NOMO-1 treated with dmso at 0.1 percent for 144 hours (cell line): ENCODE measurements at regions not wholly inside any gene's neighbourhood (a gene's known extent, or its start where the extent isn't known, plus 50 kb on each side); places are given as distances from the start of the nearest gene placed in this dataset.

ENCODE experiments used
- DNase-seq: peaks from one replicate; lab custom pipeline; 2025; ENCODE audit not compliant: unreplicated experiment; lab: John Stamatoyannopoulos, UW

DNA sequence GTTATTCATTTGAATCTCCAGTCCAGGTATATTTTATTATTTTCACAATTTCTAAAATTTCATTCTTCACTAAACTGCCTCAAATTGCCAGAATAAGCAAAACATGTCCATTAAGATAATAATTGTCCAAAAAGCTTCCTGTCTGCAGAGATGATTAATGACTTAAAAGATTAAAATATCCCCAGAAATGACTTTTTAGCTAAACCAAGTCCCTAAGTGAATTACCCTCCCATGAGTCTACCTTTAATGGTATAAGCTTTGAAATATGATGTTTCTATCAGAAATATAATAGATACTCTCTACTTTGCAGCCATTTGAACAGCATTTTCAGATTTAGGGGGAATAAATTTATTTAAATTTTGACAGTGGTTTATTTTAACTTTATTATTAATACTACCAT, 289.2 kb upstream of the EMCN start:
- no peak for DNase-seq

DNA sequence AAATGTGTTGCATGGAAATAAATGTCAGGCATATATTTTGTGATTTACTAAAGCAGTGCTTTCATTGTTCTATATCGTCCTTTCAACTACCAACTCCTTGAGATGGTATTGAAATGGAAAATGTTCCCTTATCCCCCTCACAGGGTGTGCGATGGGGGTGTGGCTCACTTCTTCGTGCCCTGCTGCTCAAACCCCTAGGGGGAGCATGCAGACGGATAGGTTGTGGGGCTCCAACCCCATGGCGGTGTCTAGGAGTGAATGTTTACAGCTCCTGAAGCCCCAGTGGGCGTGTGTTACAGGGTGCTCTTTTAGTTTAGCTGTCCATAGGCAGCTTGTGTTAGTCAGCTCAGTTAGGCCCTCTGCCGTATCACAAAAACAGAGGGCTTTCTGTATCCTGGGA, 287.7 kb upstream of the EMCN start:
- DNase-seq: no peak

DNA sequence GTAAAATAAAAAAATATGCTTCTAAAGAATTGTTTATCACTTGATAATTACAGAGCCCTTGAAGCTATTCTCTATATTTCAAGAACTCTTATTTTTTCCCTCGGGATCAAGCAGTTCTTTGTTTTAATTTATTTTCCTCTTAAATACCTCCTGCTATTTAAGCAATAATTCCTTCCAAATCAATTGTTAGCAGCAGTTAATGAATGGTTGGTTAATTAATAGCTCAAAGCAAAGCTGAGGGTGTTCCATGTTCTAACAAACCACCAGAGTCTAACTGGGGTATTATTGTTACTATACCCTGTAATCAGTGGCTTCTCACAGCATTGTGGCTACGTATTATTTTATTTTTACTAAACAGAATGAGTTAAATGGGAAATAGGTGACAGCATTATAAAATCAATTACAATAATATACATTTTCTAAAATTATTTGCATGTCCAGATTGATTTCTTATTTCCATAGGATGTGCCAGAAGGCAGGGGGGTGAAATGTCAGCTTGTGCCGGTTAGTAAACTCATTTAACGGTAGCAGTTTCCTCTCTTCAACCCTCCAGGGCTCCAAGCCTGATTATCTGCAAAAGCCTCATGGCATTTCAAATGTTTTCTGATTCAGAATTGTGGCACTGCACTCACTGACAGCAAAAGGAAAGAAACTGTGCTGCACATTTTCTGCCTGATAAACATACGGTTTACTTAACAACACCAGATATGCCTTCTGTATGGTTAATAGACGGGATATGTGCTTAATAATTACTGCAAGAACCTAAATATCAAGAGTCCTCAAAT, 286.9 kb upstream of the EMCN start:
- no peak for DNase-seq

DNA sequence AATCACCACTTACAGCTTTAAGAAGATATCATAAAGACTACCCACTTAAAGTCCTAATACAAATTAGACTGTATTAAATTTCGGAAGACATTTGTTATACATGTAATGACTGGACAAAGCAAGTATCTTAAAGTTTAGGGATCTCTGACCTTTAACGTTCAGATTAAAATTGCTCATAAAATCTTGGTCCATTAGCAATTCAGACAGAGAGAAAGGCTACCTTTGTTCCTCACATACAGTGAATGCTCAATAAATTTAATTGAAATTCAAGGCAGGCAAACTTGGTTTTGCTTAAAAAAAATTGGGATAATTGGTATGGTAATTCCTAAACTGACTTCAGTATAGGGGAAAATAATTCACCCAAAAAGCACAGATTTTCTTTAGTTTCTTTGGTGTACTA, 285.9 kb upstream of the EMCN start:
- no peak for DNase-seq

DNA sequence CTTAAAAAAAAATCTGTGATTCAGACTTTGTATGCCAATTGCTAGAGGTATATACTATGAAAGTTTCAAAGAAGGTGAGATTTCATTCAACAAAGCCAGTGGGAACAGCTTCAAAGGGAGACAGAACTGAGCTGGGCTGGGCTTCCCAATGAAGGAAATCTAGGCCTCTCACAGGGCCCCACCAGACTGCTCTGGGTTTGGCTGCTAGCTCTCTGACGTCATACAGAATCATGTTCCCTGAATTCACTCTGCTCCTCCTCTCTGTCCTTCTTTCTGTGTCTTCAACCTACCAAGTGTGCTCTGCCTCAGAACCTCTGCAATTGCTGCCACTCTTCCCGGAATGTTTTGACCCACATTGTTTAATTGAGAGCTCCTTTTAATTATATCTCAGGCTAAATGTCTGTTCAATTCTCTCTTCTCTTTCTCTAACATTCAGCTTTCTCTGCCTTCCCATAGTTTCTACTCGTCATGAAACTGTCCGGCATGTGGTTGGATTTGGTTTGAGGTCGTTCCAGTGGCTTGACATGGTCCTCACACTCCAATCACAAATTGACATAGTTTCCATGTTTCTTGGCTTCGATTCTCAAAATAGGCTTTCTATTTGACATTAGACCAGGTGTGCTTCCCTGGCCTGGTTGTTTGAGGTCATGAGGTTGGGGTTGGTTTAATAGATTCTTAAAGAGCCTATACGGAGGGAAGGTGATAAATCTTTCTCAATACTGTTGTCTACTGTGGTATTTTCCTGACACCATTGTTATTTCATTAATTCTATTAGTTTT, 282.1 kb upstream of the EMCN start:
- no peak for DNase-seq

GRCh38 chr4:100797791-100798190, 280.0 kb upstream of the EMCN start:
- DNase-seq: no peak

DNA sequence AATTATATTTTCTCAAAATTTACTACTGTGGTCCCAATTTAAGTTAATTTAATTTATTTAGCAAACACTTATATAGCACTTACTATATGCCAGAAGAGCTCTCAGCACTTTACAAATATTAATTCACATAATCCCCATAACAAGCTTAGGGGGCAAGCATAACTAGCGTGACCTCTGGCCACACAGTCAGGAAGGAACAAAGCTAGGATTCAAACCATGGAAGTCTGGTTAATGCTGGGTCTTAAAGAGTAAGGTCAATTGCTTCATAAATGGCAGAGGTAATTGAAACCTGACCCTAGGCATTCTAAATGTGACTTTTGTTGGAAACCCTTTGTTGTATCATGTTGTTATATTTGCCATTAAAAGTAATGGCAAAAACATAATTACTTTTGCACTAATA, 279.5 kb upstream of the EMCN start:
- no peak for DNase-seq

DNA sequence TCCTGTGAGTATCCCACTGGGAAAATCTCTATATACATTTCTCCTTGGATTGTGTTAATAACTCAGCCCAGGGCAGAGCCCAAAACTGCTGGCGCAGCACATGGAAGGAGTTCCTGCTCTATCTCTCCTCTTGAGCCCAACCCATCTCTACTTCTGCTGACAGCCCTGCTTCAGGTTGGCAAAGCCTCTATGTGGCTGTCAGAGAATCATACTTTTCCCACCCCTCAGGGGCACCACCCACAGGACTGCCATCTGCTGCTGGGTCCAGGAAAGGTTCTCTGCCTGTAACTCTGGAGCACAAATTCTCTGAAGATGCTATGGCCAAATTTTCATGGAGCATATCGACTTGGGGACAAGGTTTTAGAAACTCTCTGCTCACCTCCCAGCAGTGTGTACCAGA, 278.5 kb upstream of the EMCN start:
- no peak for DNase-seq

GRCh38 chr4:100795581-100795980, 277.8 kb upstream of the EMCN start:
- no peak for DNase-seq

DNA sequence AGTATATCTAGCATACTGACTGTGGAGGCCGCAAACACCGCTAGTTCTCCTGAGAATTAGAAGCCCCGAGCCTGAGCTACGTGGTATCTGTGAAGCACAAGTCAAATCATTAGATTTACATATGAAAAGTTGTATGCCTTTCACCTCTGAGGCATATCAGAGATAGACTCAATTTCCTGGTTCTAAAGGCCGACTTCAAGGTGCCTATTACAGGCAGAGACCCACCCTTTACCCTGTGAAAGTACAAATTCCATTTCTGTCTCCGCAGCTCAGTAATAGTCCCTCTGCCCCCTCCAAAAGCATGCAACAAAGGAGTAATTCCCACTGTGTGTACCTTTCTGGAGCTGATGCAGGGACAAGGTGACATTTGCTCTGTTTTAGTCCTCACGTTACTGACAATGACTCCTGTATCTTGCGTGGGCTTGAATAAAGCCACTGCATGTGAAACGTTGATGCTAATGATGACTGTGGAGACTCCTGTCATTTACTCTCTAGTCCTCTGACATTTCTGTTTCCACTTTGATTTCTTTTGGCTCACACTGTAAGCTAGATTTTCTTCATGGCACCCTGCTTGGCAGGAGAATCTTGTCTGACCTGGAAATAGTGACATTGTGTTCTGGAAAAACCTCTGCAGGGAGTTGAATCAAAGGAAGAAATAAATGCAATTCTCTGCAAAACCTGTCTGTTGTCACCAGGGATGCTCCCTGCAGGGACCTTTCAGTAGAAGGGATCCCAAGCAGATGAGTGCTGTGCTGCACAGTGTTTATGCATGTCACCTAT, 273.2 kb upstream of the EMCN start:
- DNase-seq: no peak

DNA sequence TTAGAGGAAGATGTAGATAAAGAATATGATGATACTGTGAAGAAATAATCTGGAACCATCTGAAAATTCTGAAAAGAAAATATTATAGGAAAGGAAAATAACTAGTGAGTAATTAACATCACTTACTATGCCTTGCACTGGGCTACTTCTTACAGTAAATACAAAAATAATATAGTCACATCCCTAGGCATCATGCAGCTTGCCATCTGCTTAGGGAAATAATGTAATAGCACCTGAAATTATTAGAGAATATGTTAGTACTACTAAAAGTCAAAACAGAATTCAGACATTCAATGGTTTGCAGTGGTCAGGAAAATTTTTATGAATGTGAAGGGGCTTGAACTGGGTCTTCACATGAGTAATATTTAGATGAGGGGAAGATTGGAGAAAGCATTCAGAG, 272.2 kb upstream of the EMCN start:
- no peak for DNase-seq

- no peak for DNase-seq
These were observed 268.7 kb upstream of the EMCN start for GRCh38 chr4:100786481-100786880.

- DNase-seq: peak; percentile 23
These were observed 264.5 kb upstream of the EMCN start for GRCh38 chr4:100782356-100782755.

GRCh38 chr4:100781435-100781834, 263.6 kb upstream of the EMCN start:
- no peak for DNase-seq

DNA sequence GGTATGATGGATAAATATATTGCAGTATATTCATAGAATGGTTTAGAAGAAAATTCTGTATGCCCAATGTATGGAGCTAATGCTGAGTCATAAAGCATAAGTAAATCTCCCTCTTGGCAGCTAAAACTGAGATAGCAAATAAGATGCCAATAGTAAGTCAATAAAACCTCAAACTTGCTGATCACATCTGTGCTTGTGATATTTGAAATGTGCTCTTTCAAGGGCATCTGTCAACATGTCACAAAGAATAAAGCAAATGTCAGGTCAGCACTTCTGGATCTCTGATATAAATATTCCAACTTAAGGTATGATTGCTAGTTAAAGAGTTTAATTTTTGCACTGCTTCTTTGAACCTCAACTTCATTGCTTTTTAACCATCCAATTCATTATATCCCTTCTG, 262.3 kb upstream of the EMCN start:
- DNase-seq: no peak

GRCh38 chr4:100778431-100778830, 260.6 kb upstream of the EMCN start:
- DNase-seq: no peak

DNA sequence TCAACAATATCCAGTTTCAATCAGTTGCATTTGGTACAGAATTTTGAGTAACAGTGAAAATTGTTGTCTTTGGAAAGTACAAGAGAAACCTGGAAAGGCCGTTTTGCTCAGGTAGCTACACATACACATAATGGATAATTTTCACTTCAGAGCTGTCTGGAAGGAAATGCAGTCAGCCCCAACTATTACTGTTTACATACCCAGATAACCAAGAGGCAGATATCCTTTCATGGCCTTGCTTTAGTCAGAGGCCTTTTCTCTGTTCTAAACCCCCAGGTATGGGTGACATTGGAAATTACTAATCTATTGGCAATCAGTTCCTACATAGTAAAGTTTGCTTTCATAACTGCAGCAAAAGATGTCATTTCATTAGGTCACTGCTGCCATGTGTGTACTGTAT, 244.9 kb upstream of the EMCN start:
- no peak for DNase-seq

DNA sequence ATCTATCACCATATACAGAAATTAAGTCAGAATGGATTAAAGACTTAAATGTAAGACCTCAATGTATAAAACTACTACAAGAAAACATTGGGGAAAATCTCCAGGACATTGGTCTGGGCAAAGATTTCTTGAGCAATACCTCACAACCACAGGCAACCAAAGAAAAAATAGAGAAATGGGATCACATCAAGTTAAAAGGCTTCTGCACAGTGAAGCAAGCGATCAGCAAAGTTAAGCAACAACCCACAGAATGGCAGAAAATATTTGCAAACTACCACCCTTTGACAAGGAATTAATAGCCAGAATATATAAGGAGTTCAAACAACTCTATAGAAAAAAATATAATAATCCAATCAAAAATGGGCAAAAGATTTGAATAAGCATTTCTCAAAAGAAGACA, 236.9 kb upstream of the EMCN start:
- peak; percentile 61 for DNase-seq

GRCh38 chr4:100746141-100746739, 228.4 kb upstream of the EMCN start:
- DNase-seq: no peak

- no peak for DNase-seq
These were observed 224.2 kb upstream of the EMCN start for GRCh38 chr4:100742045-100742444.

DNA sequence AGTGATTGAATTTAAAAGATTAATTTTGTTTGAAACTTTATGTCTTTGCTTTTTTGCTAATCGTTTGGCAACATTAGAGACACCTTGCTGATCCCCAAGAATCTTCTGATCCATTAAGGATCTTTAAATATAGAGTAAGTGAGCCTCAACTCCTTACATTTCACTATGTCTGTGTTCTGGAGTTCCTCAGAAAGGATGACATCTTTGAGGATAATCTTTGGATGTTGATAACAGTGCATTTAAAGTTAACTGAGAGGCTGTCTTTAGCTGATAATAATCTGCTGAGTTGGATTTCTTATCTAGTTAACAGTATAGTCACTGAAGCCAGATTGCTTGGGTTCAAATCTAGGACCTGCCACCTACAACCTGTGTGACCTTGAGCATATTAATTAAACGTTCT, 221.6 kb upstream of the EMCN start:
- DNase-seq: no peak
